NOMO-1 (cell line): ENCODE measurements at regions not wholly inside any gene's neighbourhood (a gene's known extent, or its start where the extent isn't known, plus 50 kb on each side); places are given as distances from the start of the nearest gene placed in this dataset.

Experiments
- DNase-seq, 2 experiments: peaks; one replicate each; lab custom pipeline; 2025; ENCODE audit not compliant: unreplicated experiment in 2 of 2; lab: John Stamatoyannopoulos, UW

DNA sequence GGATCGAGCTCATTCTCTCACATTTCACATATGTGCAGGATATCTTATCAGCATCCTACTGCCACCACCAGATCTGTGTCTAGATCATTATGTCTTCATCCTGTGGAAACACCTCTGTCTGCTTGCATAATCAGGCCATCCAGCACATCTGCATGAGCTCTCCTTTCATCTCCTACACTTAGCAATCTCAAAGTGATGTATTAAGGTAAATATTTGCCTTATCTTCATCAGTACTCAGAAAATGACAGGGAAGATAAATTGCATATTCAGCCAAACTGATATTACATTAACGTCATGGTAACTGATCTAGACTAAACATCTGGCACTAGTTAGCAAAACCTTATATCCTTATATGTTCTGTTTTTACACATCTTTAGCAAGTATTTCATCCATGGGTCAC is 207.3 kb upstream of the PABPC4L start:
- DNase-seq: no peak

- no peak for DNase-seq
Observed at GRCh38 chr4:134401798-134402197, 200.2 kb upstream of the PABPC4L start.

- DNase-seq: no peak
Observed at GRCh38 chr4:134393592-134393991, 192.0 kb upstream of the PABPC4L start.

DNA sequence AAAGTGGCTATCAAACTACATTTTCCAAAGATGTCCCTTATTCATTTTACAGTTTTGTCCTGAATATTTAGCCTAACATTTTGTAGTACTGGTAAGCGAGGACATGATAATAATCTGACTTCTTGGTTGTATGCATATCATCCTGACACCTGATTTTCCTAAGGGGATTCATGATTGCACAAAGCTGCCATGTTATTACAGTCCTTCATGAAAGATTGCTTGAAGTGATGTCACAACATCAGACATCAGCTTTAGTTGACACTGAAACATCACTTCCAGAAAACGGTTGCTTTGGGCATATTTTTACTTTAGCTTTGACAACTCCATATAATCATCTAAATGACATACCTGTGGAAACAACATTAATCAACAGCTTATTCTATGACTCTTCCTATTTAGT is 188.7 kb upstream of the PABPC4L start:
- no peak for DNase-seq

DNA sequence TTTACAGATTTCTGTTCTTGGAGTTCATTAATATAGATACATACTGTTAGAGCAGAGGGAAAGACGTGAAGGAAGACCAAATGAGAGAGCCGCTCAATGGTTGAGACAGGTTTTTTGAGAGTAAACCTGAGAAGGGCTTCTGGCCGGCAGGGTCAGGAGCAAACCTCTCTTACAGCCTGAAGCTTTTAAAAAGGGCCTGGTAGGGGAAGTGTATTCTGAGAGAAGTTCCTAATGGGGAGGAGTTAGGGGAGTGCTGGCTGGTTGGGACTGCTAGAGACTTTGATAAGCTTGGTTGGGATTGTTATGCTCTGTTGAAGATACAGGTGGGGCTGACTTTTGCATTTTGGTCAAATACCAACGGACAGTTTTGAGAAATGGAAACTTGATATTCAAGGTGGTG is 186.8 kb upstream of the PABPC4L start:
- no peak for DNase-seq

DNA sequence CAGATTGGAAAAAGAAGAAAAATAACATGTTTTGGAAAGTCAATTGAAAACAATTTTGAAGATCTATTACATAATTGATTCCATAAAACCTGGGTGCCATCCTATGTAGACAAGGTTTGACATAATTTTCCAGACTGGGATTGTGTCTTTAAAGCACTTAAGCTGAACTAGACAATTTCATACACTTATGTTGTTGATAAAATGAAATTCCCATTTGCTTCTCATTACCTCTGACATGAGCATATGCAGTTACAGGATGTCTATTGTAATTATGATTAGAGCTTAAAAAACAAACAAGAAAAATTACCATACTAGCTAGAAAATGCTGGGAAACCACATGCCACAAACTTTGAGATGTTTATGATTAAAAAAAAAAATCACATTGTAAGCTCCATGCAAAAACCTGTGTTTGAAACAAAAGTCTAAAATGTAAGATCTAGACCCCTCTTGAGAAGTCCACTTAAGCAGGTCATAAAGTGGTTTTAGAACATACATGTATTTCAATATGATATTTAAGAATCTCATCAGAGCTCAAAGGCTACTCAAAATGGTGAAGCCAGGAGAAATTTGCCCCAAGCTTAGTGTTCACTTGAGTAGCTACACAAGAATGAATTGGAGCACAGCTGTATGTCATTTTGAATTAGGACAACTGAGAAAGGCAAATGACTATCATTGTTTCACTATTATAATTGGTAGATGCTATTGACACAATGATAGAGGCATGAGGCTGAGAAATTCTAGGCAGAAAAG is 181.1 kb upstream of the PABPC4L start:
- no peak for DNase-seq

DNA sequence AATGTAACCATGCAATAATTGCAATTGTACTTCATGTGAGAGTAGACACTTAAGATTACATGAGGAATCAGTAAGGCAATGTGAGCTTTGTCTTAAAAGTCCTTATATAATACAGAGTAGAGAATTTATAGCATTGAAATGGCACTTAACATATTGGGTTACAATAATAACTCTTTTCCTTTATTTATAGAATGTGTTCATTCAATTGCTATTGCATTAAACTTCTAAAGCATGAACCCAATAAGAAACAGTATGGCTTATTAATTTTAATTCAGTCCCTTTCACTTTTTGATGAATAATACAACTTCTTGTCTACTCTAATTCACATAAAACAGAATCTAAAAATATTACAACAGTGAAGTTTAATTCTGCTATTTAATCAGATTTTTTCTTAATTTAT is 174.2 kb upstream of the PABPC4L start:
- no peak for DNase-seq

DNA sequence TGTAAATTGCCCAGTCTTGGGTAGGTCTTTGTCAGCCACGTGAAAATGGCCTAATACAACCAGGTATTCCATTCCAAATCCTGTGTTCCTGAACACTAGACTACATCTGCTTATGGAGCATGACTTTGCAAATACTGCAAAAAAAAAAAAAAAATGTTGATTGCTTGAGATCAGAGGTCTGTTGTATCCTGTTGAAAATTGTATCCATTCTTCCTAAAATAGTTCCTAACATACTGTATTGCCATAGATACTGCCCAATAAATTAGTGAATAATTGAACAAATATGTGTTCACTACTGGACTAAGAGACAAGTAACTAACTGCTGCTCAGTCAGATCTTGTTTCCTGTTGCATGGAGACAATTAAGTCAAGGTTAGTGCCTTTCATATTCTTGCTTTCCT is 164.3 kb upstream of the PABPC4L start:
- no peak for DNase-seq

- DNase-seq: no peak
Observed at GRCh38 chr4:134364928-134365327, 163.3 kb upstream of the PABPC4L start.

GRCh38 chr4:134345244-134345643 is 143.7 kb upstream of the PABPC4L start:
- no peak for DNase-seq

GRCh38 chr4:134343656-134344055 is 142.1 kb upstream of the PABPC4L start:
- no peak for DNase-seq

DNA sequence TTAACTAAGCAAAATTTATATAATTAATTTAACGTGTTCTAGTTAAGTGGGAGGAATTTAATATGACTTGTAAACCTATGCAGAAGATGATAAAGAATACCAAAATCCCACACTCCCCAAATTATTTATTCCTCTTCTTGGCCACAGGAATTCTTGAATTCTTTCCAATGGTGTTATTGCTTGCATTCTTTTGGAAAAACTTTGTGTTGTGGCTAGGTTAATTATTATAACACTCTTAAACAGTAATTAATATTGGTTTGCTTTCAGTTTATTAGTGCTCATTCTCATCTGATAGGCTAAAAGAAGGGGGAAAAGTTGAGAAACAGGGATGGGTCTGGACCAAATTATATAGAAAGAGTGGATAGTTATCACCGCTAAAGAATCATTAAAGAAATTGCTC is 141.5 kb upstream of the PABPC4L start:
- DNase-seq: no peak

GRCh38 chr4:134337574-134337973 is 136.0 kb upstream of the PABPC4L start:
- no peak for DNase-seq

- no peak for DNase-seq
Observed at GRCh38 chr4:134328741-134329140, 127.2 kb upstream of the PABPC4L start.

DNA sequence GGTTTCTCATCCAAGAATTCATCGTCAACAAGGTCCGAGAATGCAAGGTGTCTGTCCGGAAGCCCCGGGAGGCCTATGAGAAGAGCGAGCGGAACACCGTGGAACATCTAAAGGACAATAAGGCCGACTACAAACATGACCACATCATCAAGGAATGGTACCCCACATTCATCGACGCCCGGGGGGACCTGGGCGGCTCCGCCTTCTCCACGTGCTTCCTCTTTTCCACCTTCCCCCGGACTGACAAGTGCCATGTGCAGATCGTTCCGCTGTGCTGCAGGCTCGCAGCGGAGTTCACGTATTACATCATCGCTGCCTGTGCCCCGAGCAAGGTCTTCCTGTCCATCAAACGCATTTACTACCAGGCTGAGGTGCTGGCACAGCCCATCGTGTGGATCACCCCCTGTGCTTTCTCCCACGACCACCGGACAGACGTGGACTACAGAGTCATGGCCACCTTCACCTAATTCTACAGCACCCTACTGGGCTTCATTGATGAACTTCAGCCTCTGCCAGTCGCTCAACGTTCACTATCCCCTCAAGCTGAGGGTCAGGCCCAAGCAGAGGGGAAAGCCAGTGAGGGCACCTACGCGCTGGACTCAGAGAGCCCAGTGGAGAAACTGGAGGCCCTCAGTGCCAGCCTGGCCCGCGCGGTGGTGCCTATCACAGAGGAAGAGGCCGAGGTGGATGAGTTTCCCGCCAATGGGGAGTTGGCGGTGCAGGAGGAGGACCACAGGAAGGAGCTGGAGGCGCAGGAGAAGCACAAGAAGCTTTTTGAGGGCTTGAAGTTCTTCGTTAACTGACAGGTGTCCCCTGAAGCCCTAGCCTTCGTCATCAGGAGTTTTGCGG is 125.9 kb upstream of the PABPC4L start:
- DNase-seq: no peak

DNA sequence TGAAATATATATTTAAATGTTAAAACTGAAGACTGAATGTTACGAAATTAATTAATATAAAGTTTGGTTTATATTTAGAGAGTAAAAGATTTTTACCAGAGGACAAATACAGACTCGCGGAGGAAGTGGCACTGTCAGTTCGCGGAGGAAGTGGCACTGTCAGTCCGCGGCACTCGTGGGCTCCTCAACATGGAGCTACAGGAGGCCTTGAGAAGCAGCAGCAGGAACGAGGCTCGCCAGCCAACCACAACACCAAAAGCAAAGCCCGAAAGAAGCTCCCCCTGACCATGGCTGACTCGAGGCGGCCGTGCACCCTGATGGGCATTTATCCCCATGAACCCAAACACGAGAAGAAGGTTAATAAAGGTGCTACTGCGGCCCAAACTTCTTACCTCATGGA is 125.3 kb upstream of the PABPC4L start:
- DNase-seq: no peak

DNA sequence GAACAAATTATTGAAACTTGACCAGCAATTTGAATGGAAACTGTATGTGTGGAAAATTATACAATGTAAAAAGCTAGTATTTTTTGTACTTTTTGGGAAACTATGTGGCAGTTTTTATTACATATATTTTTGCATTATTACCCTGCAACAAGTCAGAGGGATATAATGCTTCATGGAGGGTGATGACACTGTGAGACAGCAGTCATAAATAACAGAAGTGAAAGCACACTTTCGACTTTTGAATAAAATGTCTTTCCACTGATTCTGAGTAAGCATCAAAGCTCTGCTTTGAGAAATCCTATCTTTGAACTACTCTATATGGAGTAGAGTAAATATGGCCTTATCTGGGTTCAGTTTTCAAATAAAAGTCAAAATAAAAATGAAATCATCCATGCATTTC is 122.6 kb upstream of the PABPC4L start:
- no peak for DNase-seq

GRCh38 chr4:134320048-134320447 is 118.5 kb upstream of the PABPC4L start:
- no peak for DNase-seq

GRCh38 chr4:134313591-134313990 is 112.0 kb upstream of the PABPC4L start:
- DNase-seq: no peak

DNA sequence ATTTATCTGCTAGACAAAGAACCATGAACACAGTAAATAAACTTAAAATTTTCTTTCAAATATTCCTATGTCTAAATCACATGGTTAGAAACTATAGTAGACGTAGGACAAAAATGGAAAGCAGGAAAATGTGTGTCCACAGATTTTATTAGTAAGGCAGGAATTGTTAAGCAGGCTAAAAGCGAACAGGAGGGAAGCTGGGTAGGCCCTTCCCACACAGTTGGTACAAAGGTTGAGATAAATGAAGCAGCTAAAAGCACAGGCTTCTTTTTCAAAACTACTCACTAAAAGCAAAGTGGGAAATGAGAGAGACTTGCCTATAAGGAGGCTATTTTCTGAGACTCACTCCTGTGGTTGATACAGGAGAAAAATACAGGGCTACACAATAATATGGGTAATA is 108.1 kb upstream of the PABPC4L start:
- no peak for DNase-seq

DNA sequence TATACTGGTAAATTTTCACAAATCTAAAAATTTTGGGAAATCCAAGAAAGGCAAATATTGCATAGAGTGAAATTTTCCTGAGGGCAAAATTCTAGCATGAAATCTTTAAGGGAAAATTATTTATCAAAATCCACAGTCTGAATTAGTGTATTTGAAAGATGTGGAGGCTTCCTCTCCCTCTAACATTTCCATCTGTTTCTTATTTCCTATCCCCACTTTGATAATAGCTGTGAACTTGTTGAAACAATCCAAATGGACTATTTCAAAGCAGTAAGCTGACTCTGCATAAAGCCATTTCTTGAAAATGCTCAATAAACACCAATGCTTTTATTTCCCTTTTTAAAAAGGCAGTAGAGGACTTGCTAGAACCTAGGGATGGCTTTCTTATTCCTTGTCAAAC is 107.3 kb upstream of the PABPC4L start:
- DNase-seq: no peak

DNA sequence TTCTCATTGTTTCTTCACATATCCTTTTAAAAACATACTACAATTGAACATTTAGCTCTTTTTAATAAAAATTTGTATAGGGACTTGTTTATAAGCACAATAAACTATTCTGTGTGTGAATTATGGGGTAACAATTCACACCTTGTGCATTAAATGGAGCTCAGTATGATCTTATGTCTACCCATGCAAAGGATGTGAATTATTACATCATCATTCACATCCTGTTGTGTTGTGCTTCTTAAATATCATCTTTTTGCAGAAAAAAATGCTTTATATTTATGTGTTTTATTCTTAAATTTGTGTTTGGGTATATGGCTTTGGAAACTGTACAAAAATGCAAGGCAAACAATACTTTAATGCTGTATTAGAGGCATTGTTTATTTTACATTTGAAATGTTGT is 96.7 kb upstream of the PABPC4L start:
- no peak for DNase-seq
